Eye (tissue), 1 donor: ENCODE measurements at regions not wholly inside any gene's neighbourhood (a gene's known extent, or its start where the extent isn't known, plus 50 kb on each side); places are given as distances from the start of the nearest gene placed in this dataset.
A peak's percentile ranks its signal among the peaks of the same experiment; 100 is the strongest.

Experiments used
- DNase-seq: peaks from one replicate; pipeline ENCODE4 v3.0.0-alpha.2; 2015

- DNase-seq, result peak; percentile 22
These were observed 115.7 kb upstream of the OSR1 start for GRCh38 chr2:19474128-19474527.

- DNase-seq, result no peak
These were observed 114.9 kb upstream of the OSR1 start for GRCh38 chr2:19473350-19473749.

- DNase-seq, result no peak
These were observed 114.1 kb upstream of the OSR1 start for GRCh38 chr2:19472391-19472978.

- no peak for DNase-seq
These were observed 113.1 kb upstream of the OSR1 start for GRCh38 chr2:19471491-19471890.

DNA sequence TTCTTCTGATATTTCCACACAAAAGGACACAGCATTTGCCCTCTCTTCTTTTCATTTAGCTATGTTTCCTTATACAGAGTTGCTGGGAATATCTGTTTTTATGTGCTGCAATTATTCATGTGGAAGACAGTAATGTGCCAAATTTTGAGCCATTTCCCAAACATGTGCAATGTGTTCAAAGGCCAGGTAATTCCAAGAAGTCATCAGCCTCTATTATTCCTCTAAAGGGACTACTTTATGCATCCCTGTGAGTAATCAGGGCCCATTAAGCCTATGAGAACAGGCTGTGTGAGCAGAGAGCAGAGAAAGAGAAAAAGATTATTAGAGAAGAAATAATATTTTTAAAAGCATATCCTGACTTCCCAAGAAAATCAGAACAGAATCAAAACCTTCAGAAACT lies 107.6 kb upstream of the OSR1 start:
- DNase-seq, result no peak

DNA sequence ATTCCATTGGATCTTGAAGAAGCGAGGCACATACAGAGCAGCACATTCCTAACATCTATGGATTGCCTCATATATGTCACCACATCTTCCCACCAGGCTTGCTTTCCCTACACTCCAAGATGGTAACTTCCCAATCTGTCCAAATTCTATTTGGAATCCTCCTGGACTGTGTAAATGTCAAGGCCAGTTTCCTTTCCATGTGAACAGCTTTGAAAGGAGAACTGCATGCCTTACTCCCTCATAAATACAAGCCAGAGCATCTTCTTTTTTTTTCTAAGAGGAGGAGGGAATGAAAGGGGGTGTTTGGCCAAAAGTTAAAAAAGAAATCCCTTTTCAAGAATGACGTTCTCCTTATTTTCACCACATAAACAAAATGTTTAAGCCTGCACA lies 103.8 kb upstream of the OSR1 start:
- DNase-seq, result peak; percentile 46

GRCh38 chr2:19461504-19462255 lies 103.3 kb upstream of the OSR1 start:
- peak; percentile 23 for DNase-seq

GRCh38 chr2:19460761-19461160 lies 102.3 kb upstream of the OSR1 start:
- DNase-seq, result no peak

GRCh38 chr2:19458427-19459003 lies 100.1 kb upstream of the OSR1 start:
- no peak for DNase-seq

GRCh38 chr2:19457809-19458208 lies 99.4 kb upstream of the OSR1 start:
- no peak for DNase-seq

GRCh38 chr2:19456705-19457309 lies 98.4 kb upstream of the OSR1 start:
- no peak for DNase-seq

- DNase-seq, result no peak
These were observed 95.7 kb upstream of the OSR1 start for GRCh38 chr2:19454125-19454524.

DNA sequence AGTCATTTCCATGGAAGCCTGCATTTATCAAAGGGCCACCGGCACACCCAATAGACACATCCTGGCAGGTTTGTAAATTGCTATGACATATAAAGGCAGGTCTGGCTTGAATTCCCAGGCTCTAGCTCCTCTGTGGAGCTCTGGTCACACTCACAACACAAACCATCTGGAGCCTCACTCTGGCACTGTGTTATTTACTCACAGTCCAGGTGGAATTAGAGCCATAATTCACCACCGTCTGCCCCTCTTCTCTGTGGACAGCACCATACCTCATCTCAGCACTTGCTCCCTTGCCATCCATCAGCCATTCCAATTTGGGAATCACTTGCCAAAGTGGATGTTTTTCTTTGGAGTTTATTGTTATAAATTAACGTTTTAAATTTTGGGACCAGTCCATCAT lies 84.3 kb upstream of the OSR1 start:
- DNase-seq, result no peak

DNA sequence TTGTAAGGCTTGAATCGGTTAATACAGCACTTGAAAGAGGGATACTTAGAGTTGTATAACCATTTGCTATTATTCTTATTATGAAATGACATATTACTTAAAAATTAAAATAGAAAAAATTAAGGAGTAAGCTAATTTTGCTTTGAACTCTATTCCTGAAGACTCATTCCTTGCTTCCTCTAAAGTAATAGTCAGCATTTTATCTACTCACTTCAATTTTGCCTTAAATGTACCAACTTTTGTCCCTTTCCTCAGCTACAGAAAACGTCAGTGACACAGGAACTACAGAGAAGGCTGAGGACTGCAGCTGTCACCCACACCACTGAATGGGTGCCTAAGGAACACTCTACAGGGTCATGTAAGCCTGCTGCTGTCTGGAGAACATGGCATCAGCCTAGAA lies 80.7 kb upstream of the OSR1 start:
- DNase-seq, result no peak

GRCh38 chr2:19435815-19436214 lies 77.4 kb upstream of the OSR1 start:
- no peak for DNase-seq

- DNase-seq, result no peak
These were observed 76.0 kb upstream of the OSR1 start for GRCh38 chr2:19434413-19434812.

- DNase-seq, result no peak
These were observed 68.5 kb upstream of the OSR1 start for GRCh38 chr2:19426941-19427340.

DNA sequence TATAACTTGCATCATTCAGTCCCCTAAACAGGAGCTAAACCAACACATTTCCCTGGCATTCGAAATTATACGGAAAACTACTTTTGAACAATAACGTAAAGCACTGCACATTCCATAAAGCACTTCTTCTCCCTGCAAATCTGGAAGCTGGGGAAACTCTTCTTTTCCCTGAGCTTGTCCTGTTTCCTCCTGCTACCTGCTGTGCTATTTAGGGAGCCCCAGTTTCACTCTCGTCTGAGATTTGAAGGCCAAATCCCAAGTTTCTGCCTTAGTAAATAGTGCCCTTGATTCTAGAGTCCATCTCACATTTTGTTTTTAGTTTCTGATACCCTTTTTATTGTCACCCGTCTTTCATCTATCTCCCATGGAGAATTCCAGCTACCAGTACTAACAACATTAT lies 67.7 kb upstream of the OSR1 start:
- no peak for DNase-seq

DNA sequence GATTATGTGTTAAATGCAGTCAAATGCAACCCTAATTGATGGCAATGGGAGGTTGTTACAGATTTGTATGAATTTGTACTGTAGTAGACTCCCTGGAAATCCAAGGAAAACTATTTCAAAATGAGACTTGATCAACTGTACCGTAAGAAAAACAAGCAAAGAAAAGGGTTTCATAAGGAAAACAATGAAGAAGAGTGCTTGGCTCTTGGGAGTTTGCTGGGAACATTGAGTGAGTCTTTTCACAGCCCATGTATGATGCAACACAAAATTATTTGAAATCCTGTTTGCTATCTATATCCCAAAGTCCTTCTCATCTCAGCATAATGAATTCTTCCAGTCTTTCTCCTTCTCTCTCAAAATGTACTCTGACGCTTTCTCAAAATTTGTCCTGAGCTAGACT lies 67.0 kb upstream of the OSR1 start:
- no peak for DNase-seq

DNA sequence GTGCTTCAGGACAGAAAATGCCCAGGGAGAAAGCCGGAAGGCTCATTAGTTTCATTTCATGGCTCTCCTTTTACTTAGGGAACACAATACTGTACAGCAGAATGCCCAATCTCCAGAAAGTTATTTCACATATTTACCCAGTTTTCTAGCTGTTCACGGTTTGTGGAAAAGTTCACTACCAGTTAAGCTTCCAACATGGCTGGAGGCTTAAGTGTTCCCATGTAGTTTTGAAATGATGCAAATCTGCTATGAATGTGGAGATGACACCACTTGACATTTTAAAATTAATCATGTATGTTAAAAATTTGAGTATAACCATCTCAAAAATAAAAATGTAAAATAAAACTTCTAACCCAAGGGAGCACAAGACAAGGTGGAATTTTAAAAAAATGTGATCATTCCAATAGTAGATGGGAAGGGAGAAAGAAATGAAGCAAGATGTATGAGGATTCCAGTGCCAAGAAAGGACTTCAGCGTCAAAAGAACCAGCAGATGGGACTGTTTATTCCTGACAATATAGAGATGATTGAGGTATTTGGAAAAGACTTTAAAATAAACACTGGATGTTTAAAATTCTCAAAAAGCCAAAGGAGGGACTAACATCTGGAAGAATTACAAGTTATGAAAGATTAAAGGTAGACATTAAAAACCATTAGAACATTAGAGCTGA lies 60.9 kb upstream of the OSR1 start:
- no peak for DNase-seq

GRCh38 chr2:19416784-19417684 lies 58.6 kb upstream of the OSR1 start:
- no peak for DNase-seq

DNA sequence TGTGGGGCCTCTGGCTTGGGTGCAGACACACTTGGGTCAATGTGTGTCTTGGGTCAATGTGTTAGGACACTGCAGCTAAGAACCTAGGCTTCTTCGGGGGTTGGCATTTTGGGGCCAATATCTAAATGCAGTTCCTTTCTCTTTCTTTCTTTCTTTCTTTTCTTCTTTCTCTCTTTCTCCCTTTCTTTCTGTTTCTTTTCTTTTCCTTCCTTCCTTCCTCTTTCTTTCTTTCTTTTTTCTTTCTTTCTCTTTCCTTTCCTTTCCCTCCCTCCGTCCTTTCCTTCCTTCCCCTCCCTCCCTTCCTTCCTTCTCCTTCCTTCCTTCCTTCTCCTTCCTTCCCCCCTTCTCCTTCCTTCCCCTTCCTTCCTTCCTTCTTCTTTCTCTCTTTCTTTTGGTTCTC lies 57.7 kb upstream of the OSR1 start:
- DNase-seq, result no peak

DNA sequence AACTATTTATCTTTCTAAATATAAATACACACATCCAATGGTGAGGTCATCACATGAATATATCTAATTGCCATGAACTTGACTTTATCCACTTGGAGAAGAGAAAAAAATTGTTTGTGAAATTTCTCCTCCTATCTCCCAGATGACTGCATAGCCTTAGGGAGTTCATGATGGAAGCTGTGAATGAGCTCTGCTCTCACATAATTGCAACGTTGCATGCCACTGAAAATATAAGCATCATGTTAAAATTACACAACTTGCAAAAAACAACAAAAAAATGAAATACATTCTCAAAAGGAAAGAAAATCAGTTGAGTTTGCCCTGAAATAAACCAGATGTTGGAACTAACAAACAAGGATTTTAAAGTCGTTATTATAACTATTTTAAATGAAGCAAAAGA lies 50.6 kb upstream of the OSR1 start:
- DNase-seq, result peak; percentile 23
